Chondrocyte (in vitro differentiated cells): ENCODE measurements at regions not wholly inside any gene's neighbourhood (a gene's known extent, or its start where the extent isn't known, plus 50 kb on each side); places are given as distances from the start of the nearest gene placed in this dataset.

Experiments used
- DNase-seq: peaks from one replicate; pipeline ENCODE4 v3.0.0; 2021; ENCODE audit warnings: mixed read lengths, low spot score
- H3K27ac Mint-ChIP-seq: one replicate; pipeline ENCODE4 v1.8.0; 2021; ENCODE audit warnings: mild to moderate bottlenecking, moderate library complexity, mixed read lengths; ENCODE audit not compliant: unreplicated experiment
- H3K27me3 Mint-ChIP-seq: 2 replicates; pipeline ENCODE4 v1.8.0; 2021; ENCODE audit warnings: low read depth, mixed read lengths
- H3K36me3 Mint-ChIP-seq: 2 replicates; pipeline ENCODE4 v1.8.0; 2021; ENCODE audit warnings: low read depth, mixed read lengths
- H3K4me1 Mint-ChIP-seq: 2 replicates; pipeline ENCODE4 v1.8.0; 2021; ENCODE audit warnings: low read depth, mild to moderate bottlenecking, mixed read lengths
- H3K4me3 Mint-ChIP-seq: one replicate; pipeline ENCODE4 v1.8.0; 2021; ENCODE audit warnings: mild to moderate bottlenecking, moderate library complexity, mixed read lengths; ENCODE audit not compliant: unreplicated experiment
- H3K9me3 Mint-ChIP-seq: 2 replicates; pipeline ENCODE4 v1.8.0; 2021; ENCODE audit warnings: low read depth, mixed read lengths
- TF ChIP-seq, protein P1 (sequence below): fragments of 200-600 bp; sonication (generic); IDR thresholded peaks from 2 replicates; pipeline ENCODE4 v1.5.0; 2021; ENCODE audit warnings: antibody characterized with exemption, mild to moderate bottlenecking, moderate library complexity

DNA sequence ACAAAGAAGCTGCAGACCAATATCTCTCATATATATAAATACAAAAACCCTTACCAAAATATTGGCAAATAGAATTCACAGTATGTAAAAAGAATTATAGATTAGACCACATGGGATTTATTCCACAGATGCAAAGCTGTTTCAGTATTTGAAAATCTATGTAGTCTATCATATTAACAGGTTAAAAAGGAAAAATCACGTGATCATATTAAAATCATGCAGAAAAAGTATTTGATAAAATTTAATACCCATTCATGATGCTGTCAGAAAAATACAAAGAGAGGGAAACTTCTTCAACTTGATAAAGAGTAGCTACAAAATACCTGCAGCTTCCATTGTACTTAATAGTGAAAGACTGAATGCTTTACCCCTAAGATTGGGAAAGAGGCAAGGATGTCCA is 67.2 kb upstream of the CD44 start:
- Mint-ChIP-seq H3K27ac (no peak overlapping the region), H3K36me3 (peaks cover 11% of the 10 kb centered on the region), H3K9me3 (peaks cover 23% of the 10 kb centered on the region), H3K27me3 (no peaks in the 10 kb centered on the region), H3K4me3 (no peak overlapping the region), H3K4me1 (peaks cover 29% of the 10 kb centered on the region)
- TF ChIP-seq, protein P1, sequence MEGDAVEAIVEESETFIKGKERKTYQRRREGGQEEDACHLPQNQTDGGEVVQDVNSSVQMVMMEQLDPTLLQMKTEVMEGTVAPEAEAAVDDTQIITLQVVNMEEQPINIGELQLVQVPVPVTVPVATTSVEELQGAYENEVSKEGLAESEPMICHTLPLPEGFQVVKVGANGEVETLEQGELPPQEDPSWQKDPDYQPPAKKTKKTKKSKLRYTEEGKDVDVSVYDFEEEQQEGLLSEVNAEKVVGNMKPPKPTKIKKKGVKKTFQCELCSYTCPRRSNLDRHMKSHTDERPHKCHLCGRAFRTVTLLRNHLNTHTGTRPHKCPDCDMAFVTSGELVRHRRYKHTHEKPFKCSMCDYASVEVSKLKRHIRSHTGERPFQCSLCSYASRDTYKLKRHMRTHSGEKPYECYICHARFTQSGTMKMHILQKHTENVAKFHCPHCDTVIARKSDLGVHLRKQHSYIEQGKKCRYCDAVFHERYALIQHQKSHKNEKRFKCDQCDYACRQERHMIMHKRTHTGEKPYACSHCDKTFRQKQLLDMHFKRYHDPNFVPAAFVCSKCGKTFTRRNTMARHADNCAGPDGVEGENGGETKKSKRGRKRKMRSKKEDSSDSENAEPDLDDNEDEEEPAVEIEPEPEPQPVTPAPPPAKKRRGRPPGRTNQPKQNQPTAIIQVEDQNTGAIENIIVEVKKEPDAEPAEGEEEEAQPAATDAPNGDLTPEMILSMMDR, result no peak
- DNase-seq, result no peak

DNA sequence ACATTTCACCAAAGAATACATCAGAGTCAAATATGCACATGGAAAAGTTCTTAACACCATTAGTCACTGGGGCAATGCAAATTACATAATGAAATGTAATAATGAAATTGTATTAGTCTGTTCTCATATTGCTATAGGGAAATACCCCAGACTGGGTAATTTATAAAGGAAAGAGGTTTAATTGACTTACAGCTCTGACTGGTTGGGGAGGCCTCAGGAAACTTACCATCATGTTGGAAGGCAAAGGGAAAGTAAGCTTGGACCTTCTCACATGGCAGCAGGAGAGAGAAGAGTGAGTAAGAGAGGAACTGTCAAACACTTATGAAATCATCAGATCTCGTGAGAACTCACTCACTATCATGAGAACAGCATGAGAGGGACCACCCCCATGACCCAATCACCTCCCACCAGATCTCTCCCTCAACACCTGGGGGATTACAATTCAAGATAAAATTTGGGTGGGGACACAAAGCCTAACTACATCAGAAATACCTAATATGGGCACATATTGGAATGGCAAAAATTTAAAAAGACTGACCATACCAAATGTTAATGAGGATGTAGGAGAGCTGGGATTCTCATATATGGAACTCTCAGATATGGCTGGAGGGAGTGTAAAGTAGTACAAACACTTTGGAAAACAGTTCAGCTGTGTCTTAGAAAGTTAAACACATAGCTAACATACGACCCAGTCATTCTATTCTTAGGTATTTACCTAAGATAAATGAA is 65.1 kb upstream of the CD44 start:
- Mint-ChIP-seq H3K36me3 (peaks cover 11% of the 10 kb centered on the region), H3K4me3 (no peak overlapping the region), H3K27ac (peak overlapping the region; percentile 74), H3K4me1 (peaks cover 36% of the 10 kb centered on the region), H3K9me3 (peaks cover 22% of the 10 kb centered on the region), H3K27me3 (no peaks in the 10 kb centered on the region)
- TF ChIP-seq, protein P1, result no peak
- DNase-seq, result no peak

DNA sequence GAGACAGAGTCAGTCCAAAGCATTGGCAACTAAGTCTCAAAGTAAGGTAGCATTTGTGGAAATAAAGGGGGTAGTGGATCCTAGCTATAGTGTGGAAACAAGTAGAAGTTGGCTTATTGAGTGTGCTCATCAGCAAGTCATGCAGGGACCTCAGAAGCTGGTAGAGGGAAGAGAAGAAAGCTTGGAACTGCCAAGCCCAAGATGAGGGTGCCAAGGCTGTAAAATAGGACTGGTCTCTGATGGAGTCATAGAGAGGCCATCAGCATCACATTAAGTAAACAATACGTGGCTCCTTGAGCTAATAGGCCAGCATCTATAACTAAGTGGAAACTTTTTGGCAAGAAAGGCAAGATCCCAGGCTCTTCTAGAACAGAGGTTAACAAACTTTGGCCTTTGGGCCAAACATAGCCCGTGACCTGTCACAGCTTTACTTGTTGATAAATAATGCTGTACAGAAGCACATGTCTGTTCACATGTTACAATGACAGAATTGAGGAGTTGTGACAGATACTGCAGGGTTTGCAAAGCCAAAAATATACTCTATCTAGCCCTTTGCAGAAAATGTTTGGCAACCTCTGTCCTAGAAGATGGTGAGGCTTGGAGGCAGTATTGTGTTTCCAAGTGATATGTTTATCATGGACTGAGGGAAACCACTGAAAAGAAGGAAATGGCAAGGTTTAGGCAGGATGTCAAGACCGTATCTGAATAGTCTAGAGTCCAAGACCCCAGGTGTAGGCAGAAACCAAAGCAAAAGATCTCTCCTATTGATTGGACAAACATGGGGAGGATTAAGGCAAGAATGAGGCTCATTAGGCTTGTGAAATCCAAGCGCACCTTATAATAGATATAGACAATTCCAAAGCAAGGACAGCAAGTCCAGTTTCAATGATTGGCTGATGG is 62.5 kb upstream of the CD44 start:
- Mint-ChIP-seq H3K9me3 (peaks cover 6% of the 10 kb centered on the region), H3K36me3 (no peaks in the 10 kb centered on the region), H3K4me1 (peaks cover 49% of the 10 kb centered on the region), H3K27me3 (no peaks in the 10 kb centered on the region), H3K4me3 (no peak overlapping the region), H3K27ac (no peak overlapping the region)
- DNase-seq, result no peak
- TF ChIP-seq, protein P1, result no peak

DNA sequence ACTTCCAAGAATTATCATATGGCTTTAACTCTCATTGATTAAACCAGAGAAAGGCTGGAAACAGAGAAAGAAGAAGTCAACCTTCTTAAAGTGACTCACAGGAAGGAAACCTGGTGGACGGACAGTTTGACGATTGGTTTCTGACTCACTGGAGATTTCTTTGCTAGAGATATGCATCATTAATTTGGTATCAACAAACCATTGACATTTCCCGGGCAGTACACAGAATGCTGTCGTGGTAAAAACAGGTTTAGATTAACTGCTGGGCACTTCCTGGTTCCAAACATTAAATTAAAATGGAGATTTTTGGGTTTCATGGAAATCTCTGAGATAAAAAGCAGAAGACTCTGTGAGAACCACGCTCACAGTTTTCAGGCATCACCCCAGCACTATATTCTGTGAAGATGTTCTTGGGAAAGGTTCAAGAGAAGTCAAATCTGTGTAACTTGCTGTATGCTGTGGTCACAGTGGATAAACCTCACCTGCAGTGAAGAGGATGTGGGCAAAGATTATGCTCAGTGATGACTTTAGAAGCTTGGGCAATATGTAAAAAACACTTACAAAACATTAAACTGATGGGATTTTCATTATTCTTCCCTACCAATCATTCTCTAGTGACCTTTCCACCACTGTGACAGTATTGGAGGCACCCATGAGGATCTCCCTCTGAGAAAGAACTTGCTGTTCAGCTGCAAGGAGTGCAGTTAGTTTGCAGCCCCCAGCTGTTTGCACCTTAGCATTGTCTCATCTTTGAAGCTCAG is 61.1 kb upstream of the CD44 start:
- Mint-ChIP-seq H3K27me3 (no peaks in the 10 kb centered on the region), H3K9me3 (peaks cover 8% of the 10 kb centered on the region), H3K4me3 (no peak overlapping the region), H3K27ac (no peak overlapping the region), H3K4me1 (peaks cover 57% of the 10 kb centered on the region), H3K36me3 (no peaks in the 10 kb centered on the region)
- TF ChIP-seq, protein P1, result no peak
- DNase-seq, result no peak

DNA sequence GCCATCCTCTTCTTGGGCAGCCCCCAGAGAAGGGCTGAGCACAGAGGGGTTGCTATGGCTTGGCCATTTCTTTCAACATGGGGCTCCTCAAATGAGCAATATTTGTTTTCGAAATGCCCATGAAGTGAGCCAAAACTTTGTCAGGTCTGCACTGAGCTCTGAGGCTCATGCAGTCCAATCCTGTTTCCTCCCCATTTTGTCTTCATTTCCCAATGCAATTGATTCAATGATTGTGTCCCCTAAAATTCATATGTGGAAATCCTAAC is 60.6 kb upstream of the CD44 start:
- Mint-ChIP-seq H3K9me3 (peaks cover 8% of the 10 kb centered on the region), H3K27ac (no peak overlapping the region), H3K27me3 (no peaks in the 10 kb centered on the region), H3K36me3 (no peaks in the 10 kb centered on the region), H3K4me3 (no peak overlapping the region), H3K4me1 (peaks cover 57% of the 10 kb centered on the region)
- DNase-seq, result no peak
- TF ChIP-seq, protein P1, result no peak
